HG03045 (cell line): ENCODE measurements at regions not wholly inside any gene's neighbourhood (a gene's known extent, or its start where the extent isn't known, plus 50 kb on each side); places are given as distances from the start of the nearest gene placed in this dataset.
"Not testable (repeated sequence)": the region's sequence is repeated elsewhere in the genome, so short reads cannot be mapped to it uniquely, and the experiment has no call there.

Experiments used
- ATAC-seq: cut with Tn5 transposase; IDR thresholded peaks from one replicate; pipeline ENCODE4 v1.9.1; 2021; ENCODE audit warnings: mild to moderate bottlenecking, moderate library complexity; ENCODE audit not compliant: unreplicated experiment

DNA sequence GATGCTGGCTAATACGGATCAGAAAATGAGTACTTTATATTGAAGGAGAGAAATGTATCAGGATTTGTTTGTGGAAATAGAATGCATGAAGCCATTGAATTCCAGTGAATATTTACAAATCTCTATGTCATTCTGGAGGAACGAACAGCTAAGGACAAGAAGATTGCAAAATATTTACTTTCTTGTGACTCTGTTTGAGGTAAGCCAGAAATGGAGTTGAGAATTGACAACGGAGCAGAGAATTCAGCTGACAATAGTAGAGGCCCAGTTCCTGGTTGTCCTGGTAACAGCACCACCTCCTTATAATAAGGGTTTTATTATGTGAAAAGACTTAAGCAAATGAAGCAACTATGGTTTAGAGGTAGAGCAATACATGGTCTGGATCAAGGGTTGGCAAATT lies 349.2 kb downstream of the ADCYAP1 start:
- no peak for ATAC-seq

DNA sequence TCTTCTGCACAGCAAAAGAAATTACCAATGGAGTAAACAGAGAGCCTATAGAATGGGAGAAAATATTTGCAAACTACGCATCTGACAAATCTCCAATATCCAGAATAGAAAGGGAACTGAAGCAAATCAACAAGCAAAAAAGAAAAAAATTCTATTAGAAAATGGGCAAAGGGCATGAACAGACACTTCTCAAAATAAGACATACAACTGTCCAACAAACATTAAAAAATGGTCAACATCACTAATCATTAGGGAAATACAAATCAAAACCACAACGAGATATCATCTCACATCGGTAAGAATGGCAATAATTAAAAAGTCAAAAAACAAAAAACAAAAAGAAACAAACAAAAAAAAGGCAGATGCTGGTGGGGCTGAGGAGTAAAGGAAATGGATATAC lies 356.4 kb downstream of the ADCYAP1 start:
- no peak for ATAC-seq

DNA sequence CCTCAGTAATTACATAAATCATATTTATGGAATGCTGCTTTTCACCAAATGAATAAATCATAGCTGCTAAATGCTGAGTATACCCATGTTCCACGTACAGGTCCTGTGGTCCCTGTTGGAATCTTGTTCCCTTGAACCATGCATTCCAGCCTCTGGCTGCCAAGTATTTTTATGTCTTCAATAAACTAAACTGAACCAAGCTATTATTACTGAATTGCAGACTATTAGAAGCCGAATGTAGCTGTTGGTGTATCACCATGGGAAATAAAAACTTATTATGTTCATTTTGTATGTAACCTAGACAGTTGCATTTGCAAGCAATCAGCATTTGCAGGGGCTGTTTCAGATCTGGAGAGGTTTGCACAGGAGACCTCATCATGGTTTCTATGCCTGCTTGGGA lies 362.4 kb downstream of the ADCYAP1 start:
- ATAC-seq, result no peak

DNA sequence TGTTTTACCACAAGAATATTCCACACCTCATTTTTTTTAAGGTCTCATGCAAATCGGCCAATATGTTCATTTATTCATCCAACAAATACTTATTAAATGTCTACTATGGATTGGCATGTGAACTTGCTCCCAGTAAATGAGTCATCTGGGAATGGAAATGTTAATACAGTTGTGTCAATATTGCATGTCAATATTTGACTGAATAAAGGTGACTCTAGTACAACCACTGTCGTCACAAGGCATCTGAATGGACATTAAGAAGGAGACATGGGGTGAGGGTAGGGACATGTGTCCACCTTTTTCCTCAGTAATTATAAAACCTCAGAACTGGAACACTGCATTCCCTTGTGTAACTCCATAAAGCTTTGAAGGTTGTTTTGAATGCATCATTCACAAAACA lies 365.4 kb downstream of the ADCYAP1 start:
- ATAC-seq, result no peak

DNA sequence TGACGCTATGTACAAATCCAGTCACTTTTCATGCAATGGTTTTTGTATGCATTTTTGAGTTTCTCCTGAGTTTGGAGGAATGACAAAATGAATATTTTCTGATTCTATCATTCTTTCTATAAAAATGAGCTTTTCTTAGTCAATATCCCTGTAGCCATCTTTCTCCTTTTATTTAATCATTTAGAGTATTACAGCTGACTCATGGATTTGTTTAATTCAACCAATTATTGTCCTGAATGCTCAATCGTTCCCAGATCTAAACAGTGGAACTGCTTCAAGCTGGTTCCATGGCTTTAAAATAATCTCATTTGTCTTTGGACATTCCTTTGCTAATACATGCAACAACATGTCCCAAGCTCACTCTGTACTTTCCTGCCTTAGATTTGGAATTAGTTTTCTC lies 368.8 kb downstream of the ADCYAP1 start:
- no peak for ATAC-seq

DNA sequence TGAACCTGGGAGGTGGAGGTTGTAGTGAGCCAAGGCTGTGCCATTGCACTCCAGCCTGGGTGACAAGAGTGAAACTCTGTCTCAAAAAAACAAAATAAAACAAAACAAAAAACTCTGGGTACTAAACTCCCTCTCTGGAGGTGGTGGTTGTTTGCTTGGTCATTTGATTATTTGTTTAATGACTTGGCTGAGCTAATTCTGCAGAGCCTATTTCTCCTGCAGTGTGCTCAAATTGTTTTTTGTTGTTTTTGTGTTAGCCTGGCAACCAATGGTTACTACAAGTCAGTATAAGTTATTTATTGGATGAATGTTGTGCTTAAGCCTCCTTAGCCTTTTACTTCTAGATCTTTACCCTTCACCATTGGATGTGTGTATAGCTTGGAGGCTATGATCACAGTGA lies 387.5 kb downstream of the ADCYAP1 start:
- ATAC-seq, result no peak

DNA sequence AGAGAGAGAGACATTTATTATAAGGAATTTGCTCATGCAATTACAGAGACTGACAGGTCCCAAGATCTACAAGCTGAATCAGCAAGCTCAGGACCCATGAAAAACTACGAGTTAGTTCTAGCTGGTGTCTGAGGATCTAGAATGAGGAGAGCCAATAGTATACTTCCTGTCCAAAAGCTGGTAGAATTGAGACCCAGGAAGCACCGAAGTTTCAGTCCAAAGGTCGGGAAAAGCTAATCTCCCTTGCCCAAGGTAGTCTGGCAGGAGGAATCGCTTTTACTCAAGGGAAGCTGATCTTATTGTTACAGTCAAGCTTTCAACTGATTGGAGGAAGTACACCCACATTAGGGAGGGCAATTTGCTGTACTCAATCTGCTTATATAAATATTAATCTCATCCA lies 389.6 kb downstream of the ADCYAP1 start:
- no peak for ATAC-seq

DNA sequence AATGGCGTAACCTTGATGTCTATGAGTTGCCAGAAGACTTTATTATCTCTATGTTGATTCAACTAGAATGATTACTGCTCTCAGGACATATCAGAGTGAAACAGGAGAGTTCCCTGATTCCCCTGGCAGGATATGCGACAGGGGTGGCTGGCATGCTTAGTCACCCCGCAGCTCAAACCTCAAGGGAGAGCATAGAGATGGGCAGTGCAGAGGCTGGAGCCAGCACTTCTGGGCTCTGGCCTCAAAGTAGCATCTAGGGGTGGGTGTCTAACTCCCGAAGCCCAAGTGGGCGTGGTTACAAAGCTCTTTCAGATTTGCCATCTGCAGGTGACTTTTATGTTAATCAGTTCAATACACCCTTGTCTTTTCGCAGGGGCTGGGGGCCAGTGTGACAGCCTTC lies 391.6 kb downstream of the ADCYAP1 start:
- ATAC-seq, result no peak

DNA sequence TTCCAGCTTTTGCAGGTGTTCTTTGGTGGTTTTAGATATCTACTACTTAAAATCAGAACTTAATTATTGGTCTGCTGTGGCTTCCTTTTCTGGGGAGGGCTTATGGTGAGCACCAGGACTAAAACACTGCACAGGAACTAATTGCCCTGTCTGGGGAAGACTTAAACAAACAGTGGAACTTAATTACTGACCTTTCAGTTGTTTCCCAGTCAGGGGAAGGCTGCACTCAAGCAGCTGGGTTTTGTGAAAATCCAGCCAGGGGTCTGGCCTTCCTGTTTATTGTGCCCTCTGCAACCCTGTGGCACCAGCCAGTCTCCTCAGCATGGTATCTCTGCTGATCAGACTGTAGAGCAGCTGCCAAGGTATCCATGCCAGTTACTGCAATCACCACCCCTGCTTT lies 398.2 kb downstream of the ADCYAP1 start:
- no peak for ATAC-seq

DNA sequence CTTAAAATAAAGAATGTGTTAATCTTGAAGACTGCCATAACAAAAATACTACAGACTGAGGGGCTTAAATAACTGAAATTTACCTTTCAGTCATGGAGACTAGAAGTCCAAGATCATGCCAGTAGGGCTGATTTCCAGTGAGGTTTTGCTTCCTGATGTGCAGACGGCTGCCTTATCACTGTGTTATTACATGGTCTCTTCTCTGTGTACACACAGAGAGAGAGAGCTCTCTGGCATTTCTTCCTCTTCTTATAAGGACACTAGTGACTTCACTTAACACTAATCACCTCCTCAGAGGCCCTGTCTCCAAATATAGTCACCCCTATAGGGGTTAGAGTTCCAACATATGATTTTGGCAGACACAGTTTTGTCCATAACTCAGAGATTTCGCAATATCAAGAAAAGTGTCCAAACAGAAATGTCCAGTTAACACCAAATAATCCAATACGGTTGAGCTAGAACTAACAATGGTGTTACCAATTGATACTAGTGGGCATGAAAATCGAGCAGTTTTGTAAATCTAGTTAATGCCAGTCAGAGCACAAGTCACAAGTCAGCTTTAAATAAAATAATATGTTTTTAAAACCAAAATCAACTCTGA lies 399.8 kb downstream of the ADCYAP1 start:
- ATAC-seq, result no peak

DNA sequence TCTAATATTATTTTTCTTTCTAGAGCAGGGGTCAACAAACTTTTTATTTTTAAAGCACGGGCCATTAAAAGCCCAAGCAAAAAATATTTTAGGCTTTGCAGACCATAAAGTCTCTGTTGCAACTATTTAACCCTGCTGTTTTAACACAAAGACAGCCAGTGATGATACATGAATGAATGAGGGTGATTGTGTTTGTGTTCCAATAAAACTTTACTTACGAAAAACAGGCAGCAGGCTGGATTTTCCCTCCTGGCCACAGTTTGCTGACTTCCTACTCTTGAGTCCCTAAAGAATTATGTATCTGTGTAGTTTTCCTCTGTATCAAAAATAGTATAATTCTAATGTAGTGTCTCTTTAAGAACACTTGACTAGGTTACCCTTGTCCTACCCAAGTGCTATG lies 402.0 kb downstream of the ADCYAP1 start:
- ATAC-seq, result no peak

DNA sequence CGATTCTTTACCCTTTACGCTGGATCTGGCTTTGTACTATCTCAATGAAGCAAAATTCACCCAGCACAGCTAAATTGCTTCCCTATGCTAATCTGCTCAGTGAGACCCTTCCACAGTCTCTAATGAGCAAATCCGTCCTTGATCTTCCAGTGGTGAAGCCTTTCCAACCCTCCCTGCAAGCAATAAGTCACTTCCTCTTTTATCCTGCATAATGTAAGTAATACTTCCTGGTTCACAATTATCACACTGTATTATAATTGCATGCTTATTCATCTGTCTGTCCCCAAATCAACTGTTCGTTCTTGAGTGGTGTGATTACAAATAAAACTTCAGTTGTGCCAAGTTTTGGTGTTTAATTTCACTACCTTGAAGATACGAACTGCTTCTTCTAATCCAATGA lies 404.0 kb downstream of the ADCYAP1 start:
- no peak for ATAC-seq

DNA sequence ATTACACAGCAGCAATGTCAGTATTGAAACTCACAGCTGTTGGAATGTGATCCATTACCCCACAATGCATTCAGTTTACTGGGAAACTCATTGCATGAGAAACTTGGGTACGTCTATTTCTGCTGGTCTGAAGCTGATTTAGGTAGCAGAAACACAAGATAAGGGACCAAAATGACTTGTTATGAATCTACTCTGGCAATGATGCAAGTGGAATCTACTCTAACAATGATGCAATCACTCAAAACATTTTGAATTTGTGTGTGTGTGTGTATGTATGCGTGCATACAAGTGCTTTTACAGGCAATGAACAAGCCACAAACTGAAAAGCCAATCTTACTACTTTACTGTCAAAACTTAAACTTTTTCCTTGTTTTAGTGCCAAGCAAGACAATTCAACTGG lies 406.7 kb downstream of the ADCYAP1 start:
- ATAC-seq, result no peak

DNA sequence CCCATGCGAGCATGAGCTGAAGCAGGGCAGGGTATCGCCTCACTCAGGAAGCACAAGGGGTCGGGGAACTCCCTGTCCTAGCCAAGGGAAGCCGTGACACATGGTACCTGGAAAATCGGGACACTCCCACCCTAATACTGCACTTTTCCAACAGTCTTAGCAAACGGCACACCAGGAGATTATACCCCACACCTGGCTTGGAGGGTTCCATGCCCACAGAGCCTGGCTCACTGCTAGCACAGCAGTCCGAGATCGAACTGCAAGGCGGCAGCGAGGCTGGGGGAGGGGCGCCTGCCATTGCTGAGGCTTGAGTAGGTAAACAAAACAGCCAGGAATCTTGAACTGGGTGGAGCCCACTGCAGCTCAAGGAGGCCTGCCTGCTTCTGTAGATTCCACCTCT lies 430.7 kb downstream of the ADCYAP1 start:
- ATAC-seq, result not testable (repeated sequence)

DNA sequence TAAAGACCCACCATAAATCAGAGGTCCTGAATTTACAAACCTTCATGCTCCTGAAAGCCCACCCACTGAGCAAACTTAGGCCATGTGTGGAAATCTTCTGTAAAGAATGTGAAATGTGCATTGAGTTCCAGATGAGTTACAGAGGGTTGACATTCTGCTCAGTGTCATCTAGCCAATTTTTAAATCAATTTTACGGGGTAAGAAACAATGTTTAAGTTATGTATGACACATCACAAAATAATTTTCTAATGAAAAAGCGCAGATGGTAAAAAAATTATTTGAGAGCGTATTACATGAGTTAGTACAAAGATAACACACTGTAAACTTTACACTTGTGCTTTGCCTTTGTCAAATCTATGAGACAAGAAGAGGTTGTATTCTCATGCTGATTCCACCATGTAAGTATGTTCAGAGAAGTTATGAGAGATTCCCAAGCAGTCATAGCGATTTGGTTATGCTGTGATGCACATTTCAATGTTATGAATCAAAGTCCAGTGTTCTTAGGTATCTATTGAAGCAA lies 446.3 kb downstream of the ADCYAP1 start:
- ATAC-seq, result no peak

DNA sequence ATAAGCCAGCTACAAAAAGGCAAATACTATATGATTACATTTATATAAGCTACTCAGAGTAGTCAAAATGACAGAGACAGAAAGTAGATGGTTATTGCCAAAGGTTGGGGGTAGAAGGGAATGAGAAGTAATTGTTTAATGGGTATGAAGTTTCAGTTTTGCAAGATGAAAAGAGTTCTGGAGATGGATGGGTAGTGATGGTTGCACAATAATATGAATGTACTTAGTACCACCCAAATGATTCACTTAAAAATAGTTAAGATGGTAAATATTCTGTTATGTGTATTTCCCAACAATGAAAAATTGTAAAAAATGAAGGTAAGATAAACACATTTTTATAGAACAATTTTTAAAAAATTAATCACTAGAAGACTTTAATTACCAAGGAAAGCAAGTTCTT lies 448.4 kb downstream of the ADCYAP1 start:
- no peak for ATAC-seq

DNA sequence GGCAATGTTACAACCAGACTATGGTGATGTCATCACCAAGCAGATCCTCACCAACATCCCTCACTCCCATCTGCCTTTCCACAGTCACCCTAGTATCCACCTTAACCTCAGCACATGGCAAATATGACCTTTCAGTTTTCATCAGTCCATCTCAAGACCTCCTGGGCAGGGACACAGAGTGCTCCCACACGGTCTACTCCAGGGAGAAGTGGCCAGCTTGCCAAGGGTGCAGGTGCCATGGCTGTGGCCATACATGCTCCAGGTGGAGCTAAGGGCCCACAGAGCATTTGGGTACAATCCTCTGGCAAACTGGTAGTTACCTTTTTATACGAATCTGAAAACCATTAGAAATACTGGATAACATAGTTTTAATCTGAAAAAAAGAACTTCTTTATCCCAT lies 453.1 kb downstream of the ADCYAP1 start:
- ATAC-seq, result no peak

DNA sequence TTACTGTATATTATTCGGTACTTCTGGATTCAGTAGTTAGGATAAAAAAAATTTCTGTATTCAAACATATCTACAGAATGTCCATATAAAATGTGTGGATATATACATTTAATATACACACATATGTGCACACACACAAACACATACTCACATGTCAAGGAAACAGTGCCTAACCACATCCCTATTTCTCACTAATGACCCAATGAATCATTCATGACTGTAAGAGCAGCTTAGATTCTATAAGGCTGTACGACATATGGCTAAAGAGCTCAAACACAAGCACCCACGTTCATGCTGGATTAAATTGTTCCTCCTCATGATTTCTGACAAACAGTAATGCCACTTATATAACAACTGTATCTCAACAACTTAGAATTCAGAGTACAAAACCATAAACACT lies 457.3 kb downstream of the ADCYAP1 start:
- ATAC-seq, result no peak

DNA sequence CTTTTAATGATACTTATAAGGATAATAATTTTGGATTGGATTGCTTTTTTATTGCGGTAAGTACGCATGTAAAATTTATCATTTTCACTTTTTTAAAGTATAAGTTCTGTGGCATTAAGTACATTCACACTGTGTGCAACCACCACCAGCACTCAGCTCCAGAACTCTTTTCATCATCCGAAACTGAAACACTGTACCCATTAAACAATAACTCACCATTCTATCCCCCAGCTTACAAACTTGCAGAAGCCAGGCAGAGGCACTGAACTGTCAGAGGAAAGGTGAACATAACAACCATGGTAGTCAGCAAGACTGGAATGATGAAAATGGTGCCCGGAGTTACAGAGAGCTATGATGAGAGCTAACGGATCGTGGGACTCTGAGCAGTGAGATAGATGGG lies 465.9 kb downstream of the ADCYAP1 start:
- ATAC-seq, result no peak

DNA sequence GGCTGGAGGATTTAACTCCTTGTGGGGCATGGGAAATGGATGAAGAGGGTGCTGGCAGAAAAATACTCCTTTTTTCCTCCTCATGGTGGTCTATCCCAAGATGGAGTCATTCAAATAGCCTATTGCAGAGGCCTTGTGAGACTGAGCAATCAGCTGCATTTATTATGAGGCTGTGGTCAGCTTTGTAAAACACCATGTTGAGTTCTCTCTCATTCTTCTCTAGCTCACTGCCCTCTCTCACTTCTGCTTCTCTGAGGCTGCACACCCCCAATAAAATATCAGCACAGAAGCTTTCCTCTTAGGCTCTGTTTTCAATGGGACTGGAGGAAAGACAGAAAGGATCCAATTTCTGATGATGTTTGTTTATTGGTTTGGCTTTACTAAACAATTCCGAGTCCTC lies 467.1 kb downstream of the ADCYAP1 start:
- ATAC-seq, result no peak

DNA sequence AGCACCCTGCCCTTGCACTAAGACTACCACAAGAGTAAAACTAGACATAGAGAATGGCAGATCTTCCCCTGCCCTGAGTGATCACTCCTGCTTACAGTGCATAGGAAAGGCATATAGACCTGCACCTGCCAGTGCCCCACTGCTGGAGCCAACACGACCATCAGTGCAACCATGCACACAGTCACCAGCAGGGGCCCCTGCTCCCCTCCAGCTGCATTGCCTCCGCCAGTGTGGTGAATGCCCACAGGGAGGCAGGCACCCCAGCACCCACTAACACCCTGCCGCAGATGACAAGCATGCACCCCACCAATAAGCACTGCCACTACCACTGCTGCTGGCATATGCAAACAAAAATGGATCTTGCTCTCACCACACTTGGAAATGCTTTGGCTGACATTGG lies 478.8 kb downstream of the ADCYAP1 start:
- ATAC-seq, result no peak

DNA sequence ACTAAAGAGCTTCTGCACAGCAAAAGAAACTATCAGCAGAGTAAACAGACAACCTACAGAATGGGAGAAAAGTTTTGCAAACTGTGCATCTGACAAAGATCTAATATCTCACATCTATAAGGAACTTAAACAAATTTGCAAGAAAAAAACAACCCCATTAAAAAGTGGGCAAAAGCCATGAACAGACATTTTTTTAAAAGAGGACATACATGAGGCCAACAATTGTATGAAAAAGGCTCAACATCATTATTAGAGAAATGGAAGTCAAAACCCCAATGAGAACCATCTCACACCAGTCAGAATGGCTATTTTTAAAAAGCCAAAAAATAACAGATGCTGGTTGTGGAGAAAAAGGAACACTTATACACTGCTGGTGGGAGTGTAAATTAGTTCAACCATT lies 483.8 kb downstream of the ADCYAP1 start:
- ATAC-seq, result not testable (repeated sequence)

DNA sequence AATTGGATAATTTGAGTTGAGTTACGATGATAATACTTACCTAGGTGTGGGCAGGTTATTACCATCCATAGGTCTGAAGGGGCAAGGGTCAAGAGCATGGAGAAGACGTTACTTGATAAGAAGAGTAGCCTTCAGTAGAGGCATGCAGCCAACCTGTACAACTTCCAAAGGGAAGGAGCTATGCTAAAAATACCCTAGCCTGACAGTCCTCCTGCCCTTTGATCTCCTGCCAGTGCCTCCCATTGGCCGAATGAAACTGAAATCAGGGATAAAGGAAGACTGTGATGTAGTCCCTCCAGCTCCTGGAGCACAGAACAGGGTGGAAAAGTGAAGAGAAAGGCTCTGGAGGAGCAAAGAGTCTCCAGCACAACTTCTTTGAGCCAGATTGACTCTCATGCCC lies 487.4 kb downstream of the ADCYAP1 start:
- ATAC-seq, result no peak
